DOHH2 (cell line): ENCODE measurements at regions not wholly inside any gene's neighbourhood (a gene's known extent, or its start where the extent isn't known, plus 50 kb on each side); places are given as distances from the start of the nearest gene placed in this dataset.

Experiments used
- H3F3A ChIP-seq: fragments of 200-600 bp; sonication (generic), shearing (Covaris generic); 2 replicates; pipeline ENCODE4 v1.6.0; 2016; ENCODE audit warnings: antibody characterized with exemption, mild to moderate bottlenecking; ENCODE audit not compliant: control insufficient read depth, insufficient read depth
- H3K27ac ChIP-seq: fragments of 200-600 bp; sonication (generic); 2 replicates; pipeline ENCODE4 v1.5.1; 2014; ENCODE audit warnings: low read depth, mild to moderate bottlenecking, low read length, moderate library complexity
- H3K27me3 ChIP-seq: fragments of 200-600 bp; sonication (generic); 2 replicates; pipeline ENCODE4 v1.6.1; 2014; ENCODE audit warnings: mild to moderate bottlenecking, low read length, mixed read lengths; ENCODE audit not compliant: control insufficient read depth
- H3K36me3 ChIP-seq: fragments of 200-600 bp; sonication (generic); 2 replicates; pipeline ENCODE4 v1.6.1; 2014; ENCODE audit warnings: mild to moderate bottlenecking, low read length, moderate library complexity, mixed read lengths; ENCODE audit not compliant: control insufficient read depth
- H3K4me1 ChIP-seq: fragments of 200-600 bp; sonication (generic); 2 replicates; pipeline ENCODE4 v1.6.1; 2014; ENCODE audit warnings: mild to moderate bottlenecking, low read length, mixed read lengths; ENCODE audit not compliant: control insufficient read depth
- H3K4me2 ChIP-seq: fragments of 200-600 bp; sonication (generic); 2 replicates; pipeline ENCODE4 v1.6.0; 2014; ENCODE audit warnings: mild to moderate bottlenecking, low read length, moderate library complexity
- H3K4me3 ChIP-seq: fragments of 200-600 bp; sonication (generic); 2 replicates; pipeline ENCODE4 v1.5.1; 2014; ENCODE audit warnings: mild to moderate bottlenecking, low read length, mixed read lengths
- H3K79me2 ChIP-seq: fragments of 200-600 bp; sonication (generic); 2 replicates; pipeline ENCODE4 v1.6.1; 2014; ENCODE audit warnings: mild to moderate bottlenecking, low read length, mixed read lengths; ENCODE audit not compliant: control insufficient read depth
- H3K9me2 ChIP-seq: fragments of 200-600 bp; sonication (generic); replicated peaks from 2 replicates; pipeline ENCODE4 v1.6.1; 2014; ENCODE audit warnings: mild to moderate bottlenecking, low read length, mixed read lengths; ENCODE audit not compliant: control insufficient read depth
- H3K9me3 ChIP-seq: fragments of 200-600 bp; sonication (generic); 2 replicates; pipeline ENCODE4 v1.6.1; 2014; ENCODE audit warnings: antibody characterized with exemption, low read length, mixed read lengths; ENCODE audit not compliant: control insufficient read depth, insufficient read depth
- H4K20me1 ChIP-seq: fragments of 200-600 bp; sonication (generic); 2 replicates; pipeline ENCODE4 v1.6.0; 2014; ENCODE audit warnings: low read depth, mild to moderate bottlenecking, antibody characterized with exemption, low read length, moderate library complexity; ENCODE audit not compliant: control insufficient read depth, insufficient read depth
- EZH2phosphoT487 ChIP-seq: fragments of 200-600 bp; sonication (generic); IDR thresholded peaks from 2 replicates; pipeline ENCODE4 v1.6.1; 2017; ENCODE audit warnings: borderline replicate concordance, mild to moderate bottlenecking, antibody characterized with exemption, low read length, moderate library complexity, mixed read lengths
- TF ChIP-seq, protein P1 (sequence below): fragments of 200-600 bp; sonication (generic); IDR thresholded peaks from one replicate; pipeline ENCODE4 v1.5.1; 2014; ENCODE audit warnings: antibody characterized with exemption, mild to moderate bottlenecking, low read depth, low read length; ENCODE audit not compliant: poor library complexity, severe bottlenecking

GRCh38 chr9:84442712-84443111 lies 102.2 kb upstream of the SLC28A3 start:
- Histone ChIP-seq H3K4me1 (no peaks in the 10 kb centered on the region), H3K36me3 (no peaks in the 10 kb centered on the region), H3K4me2 (no peak overlapping the region), H3K27me3 (no peaks in the 10 kb centered on the region), H3K79me2 (no peaks in the 10 kb centered on the region), H3K4me3 (no peak overlapping the region), H3K9me3 (no peaks in the 10 kb centered on the region), H3F3A (no peaks in the 10 kb centered on the region), H3K27ac (no peak overlapping the region), H4K20me1 (no peaks in the 10 kb centered on the region), H3K9me2 (no peaks in the 10 kb centered on the region)
- TF ChIP-seq, protein P1, sequence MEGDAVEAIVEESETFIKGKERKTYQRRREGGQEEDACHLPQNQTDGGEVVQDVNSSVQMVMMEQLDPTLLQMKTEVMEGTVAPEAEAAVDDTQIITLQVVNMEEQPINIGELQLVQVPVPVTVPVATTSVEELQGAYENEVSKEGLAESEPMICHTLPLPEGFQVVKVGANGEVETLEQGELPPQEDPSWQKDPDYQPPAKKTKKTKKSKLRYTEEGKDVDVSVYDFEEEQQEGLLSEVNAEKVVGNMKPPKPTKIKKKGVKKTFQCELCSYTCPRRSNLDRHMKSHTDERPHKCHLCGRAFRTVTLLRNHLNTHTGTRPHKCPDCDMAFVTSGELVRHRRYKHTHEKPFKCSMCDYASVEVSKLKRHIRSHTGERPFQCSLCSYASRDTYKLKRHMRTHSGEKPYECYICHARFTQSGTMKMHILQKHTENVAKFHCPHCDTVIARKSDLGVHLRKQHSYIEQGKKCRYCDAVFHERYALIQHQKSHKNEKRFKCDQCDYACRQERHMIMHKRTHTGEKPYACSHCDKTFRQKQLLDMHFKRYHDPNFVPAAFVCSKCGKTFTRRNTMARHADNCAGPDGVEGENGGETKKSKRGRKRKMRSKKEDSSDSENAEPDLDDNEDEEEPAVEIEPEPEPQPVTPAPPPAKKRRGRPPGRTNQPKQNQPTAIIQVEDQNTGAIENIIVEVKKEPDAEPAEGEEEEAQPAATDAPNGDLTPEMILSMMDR, result no peak
- TF ChIP-seq EZH2phosphoT487, result no peak

GRCh38 chr9:84445737-84446136 lies 105.2 kb upstream of the SLC28A3 start:
- no peaks in the 10 kb centered on the region for H3K4me1 ChIP-seq

DNA sequence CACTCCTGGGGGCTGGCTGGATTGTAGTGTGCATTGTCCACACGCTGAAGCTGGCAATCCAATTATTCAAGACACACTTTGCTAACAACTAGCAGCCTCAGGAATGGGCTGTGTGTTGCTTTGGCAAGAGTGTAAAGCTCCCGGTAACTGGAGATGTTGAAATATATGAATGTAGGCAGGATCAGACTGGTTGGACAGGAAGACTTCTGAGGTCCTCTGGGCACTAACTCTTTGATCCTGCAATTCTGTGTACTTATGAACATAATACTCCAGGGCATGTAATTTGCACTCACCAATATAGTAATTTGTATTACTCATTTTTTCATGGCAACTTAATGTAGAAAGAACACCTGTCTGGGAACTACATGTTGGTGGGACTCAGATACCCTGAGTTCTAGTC lies 106.7 kb upstream of the SLC28A3 start:
- TF ChIP-seq, protein P1, result no peak
- TF ChIP-seq EZH2phosphoT487, result no peak
- H3K4me1 ChIP-seq, result no peaks in the 10 kb centered on the region
- no peak overlapping the region for H3K4me3 ChIP-seq
- no peaks in the 10 kb centered on the region for H3K36me3 ChIP-seq
- no peaks in the 10 kb centered on the region for H4K20me1 ChIP-seq
- H3K79me2 ChIP-seq, result no peaks in the 10 kb centered on the region
- H3F3A ChIP-seq, result no peaks in the 10 kb centered on the region
- H3K9me3 ChIP-seq, result no peaks in the 10 kb centered on the region
- no peak overlapping the region for H3K27ac ChIP-seq
- H3K27me3 ChIP-seq, result no peaks in the 10 kb centered on the region
- no peaks in the 10 kb centered on the region for H3K9me2 ChIP-seq
- no peak overlapping the region for H3K4me2 ChIP-seq

More at GRCh38 chr9:84445737-84446136, 105.2 kb upstream of the SLC28A3 start:
- Histone ChIP-seq H3K36me3 (no peaks in the 10 kb centered on the region), H4K20me1 (no peaks in the 10 kb centered on the region), H3K79me2 (no peaks in the 10 kb centered on the region), H3K9me2 (no peaks in the 10 kb centered on the region), H3K4me3 (no peak overlapping the region), H3K27ac (no peak overlapping the region), H3K27me3 (no peaks in the 10 kb centered on the region), H3K9me3 (no peaks in the 10 kb centered on the region), H3K4me2 (no peak overlapping the region), H3F3A (no peaks in the 10 kb centered on the region)
- TF ChIP-seq, protein P1, result no peak
- no peak for TF ChIP-seq EZH2phosphoT487

DNA sequence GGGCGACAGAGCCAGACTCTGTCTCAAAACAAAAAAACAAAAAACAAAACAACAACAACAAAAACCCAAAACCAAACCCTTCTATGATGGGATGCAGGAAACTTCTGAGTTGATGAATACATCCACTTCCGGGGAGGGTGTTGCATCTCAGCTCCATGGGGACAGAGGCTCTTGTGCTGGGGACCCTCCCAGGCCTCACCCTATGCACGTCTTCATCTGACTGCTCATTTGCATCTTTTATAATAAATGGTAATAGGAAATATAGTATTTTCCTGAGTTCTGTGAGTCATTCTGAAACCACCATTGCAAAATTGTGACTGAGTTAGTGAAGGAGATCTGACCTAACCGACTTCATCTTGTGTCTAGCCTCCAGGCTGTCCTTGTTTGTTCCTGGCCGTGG lies 109.5 kb upstream of the SLC28A3 start:
- TF ChIP-seq, protein P1, result no peak
- TF ChIP-seq EZH2phosphoT487, result no peak
- H3K4me3 ChIP-seq, result no peak overlapping the region
- no peaks in the 10 kb centered on the region for H3F3A ChIP-seq
- no peaks in the 10 kb centered on the region for H4K20me1 ChIP-seq
- H3K4me1 ChIP-seq, result no peaks in the 10 kb centered on the region
- H3K27ac ChIP-seq, result no peak overlapping the region
- H3K79me2 ChIP-seq, result no peaks in the 10 kb centered on the region
- H3K36me3 ChIP-seq, result no peaks in the 10 kb centered on the region
- no peaks in the 10 kb centered on the region for H3K27me3 ChIP-seq
- no peaks in the 10 kb centered on the region for H3K9me2 ChIP-seq
- no peaks in the 10 kb centered on the region for H3K9me3 ChIP-seq
- H3K4me2 ChIP-seq, result no peak overlapping the region
